ENCODE measurements at regions not wholly inside any gene's neighbourhood (a gene's known extent, or its start where the extent isn't known, plus 50 kb on each side); places are given as distances from the start of the nearest gene placed in this dataset.

DNA sequence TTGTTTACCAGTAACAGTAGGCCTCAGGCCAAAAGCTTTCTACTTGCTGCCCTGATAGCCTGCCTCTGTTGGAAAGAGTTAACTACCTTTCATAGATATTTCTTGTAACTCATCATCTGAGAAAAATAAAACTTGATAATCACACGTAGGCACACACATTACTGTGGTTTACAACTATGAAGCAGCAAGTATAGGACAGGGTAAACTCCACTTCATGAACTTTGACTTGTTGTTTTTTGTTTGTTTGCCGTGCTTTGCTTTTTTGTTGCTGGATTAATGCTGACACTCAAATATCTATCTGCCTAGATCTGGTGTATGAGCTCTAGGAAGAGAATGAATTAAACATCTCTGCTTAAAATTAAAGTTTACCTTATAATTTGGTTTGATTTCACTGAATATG, 924.7 kb upstream of the ADGRL2 start:
- no peak for TF ChIP-seq CTCF (IDR thresholded peaks at IDR 0.05)
- TF ChIP-seq POLR2AphosphoS5 (IDR thresholded peaks at IDR 0.05) = no peak
- no peak for TF ChIP-seq POLR2A (IDR thresholded peaks at IDR 0.05)
- intact Hi-C loops (cut with DNase I; ENCODE audit: low total_unique reads) = no loop called here
- Histone ChIP-seq H3K4me3 (no peak overlapping the region), H3K9me3 (no peaks in the 10 kb centered on the region), H3K27ac (no peak overlapping the region), H3K36me3 (no peaks in the 10 kb centered on the region), H3K27me3 (no peaks in the 10 kb centered on the region), H3K4me1 (no peaks in the 10 kb centered on the region)
- DNase-seq (ENCODE audit: low spot score in 2 of 2) = no peak

DNA sequence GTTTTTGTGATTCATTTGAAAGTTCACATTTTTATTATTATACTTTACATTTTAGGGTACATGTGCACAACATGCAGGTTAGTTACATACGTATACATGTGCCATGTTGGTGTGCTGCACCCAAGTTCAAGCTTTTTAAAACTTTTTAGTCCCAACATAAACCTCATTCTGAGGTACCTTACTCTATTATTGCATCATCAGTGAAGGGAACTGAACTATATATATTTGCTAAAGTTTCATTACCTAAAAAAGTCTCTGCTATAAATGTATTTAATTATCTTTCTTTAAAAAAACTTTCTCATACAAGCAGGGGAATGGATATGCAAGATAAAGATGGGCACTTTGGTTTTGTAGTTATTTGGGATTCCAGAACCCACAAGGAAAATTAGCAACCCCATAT, 931.4 kb upstream of the ADGRL2 start:
- TF ChIP-seq CTCF (IDR thresholded peaks at IDR 0.05) = no peak
- TF ChIP-seq POLR2AphosphoS5 (IDR thresholded peaks at IDR 0.05) = no peak
- TF ChIP-seq POLR2A (IDR thresholded peaks at IDR 0.05) = no peak
- DNase-seq (ENCODE audit: low spot score in 2 of 2) = no peak
- no peak overlapping the region for H3K4me3 ChIP-seq

GRCh38 chr1:80847904-80848303, 952.8 kb upstream of the ADGRL2 start:
- no peak for TF ChIP-seq POLR2AphosphoS5 (IDR thresholded peaks at IDR 0.05)
- TF ChIP-seq POLR2A (IDR thresholded peaks at IDR 0.05) = no peak
- no peak for TF ChIP-seq CTCF (IDR thresholded peaks at IDR 0.05)
- Histone ChIP-seq H3K4me1 (no peaks in the 10 kb centered on the region), H3K9me3 (no peaks in the 10 kb centered on the region), H3K27me3 (no peaks in the 10 kb centered on the region), H3K4me3 (no peak overlapping the region), H3K36me3 (no peaks in the 10 kb centered on the region), H3K27ac (no peak overlapping the region)
- no peak for DNase-seq (ENCODE audit: low spot score in 2 of 2)
- intact Hi-C loops (cut with DNase I; ENCODE audit: low total_unique reads) = no loop called here

More for the DNA sequence above, 931.4 kb upstream of the ADGRL2 start:
- H3K27ac ChIP-seq = no peak overlapping the region
- no peaks in the 10 kb centered on the region for H3K9me3 ChIP-seq
- intact Hi-C loops (cut with DNase I; ENCODE audit: low total_unique reads) = no loop called here
- H3K36me3 ChIP-seq = no peaks in the 10 kb centered on the region
- no peaks in the 10 kb centered on the region for H3K27me3 ChIP-seq
- no peaks in the 10 kb centered on the region for H3K4me1 ChIP-seq

DNA sequence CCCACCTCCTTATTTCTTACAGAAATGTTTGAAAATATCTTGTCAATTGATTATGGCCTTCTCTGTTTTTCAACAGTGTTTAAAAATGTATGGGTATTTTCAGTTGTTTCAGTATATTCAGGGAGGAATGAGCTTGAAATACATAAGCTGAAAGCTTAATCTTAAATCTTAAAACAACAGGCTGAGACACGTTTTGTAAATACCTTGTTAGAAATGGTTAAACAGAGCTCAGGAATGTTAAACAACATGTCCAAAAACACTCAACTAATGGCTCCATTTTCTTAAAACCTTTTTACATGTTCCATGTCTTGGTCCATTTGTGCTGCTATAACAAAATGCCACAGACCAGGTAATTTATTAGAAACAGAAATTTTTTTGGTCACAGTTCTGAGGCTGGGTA, 953.8 kb upstream of the ADGRL2 start:
- Histone ChIP-seq H3K27ac (no peak overlapping the region), H3K4me3 (no peak overlapping the region), H3K4me1 (no peaks in the 10 kb centered on the region), H3K27me3 (no peaks in the 10 kb centered on the region), H3K36me3 (no peaks in the 10 kb centered on the region), H3K9me3 (peaks cover 0 to under 1% of the 10 kb centered on the region in 2 donors)
- intact Hi-C loops (cut with DNase I; ENCODE audit: low total_unique reads) = no loop called here
- no peak for DNase-seq (ENCODE audit: low spot score in 2 of 2)
- TF ChIP-seq POLR2AphosphoS5 (IDR thresholded peaks at IDR 0.05) = no peak
- no peak for TF ChIP-seq POLR2A (IDR thresholded peaks at IDR 0.05)
- no peak for TF ChIP-seq CTCF (IDR thresholded peaks at IDR 0.05)

- Histone ChIP-seq H3K27me3 (no peaks in the 10 kb centered on the region), H3K36me3 (no peaks in the 10 kb centered on the region), H3K9me3 (peaks cover 0 to 4% of the 10 kb centered on the region in 2 donors), H3K4me3 (no peak overlapping the region), H3K27ac (no peak overlapping the region), H3K4me1 (no peaks in the 10 kb centered on the region)
- intact Hi-C loops (cut with DNase I; ENCODE audit: low total_unique reads) = no loop called here
- DNase-seq (ENCODE audit: low spot score in 2 of 2) = no peak
- TF ChIP-seq POLR2A (IDR thresholded peaks at IDR 0.05) (no peak), CTCF (IDR thresholded peaks at IDR 0.05) (no peak), POLR2AphosphoS5 (IDR thresholded peaks at IDR 0.05) (no peak)
These were observed 957.9 kb upstream of the ADGRL2 start for GRCh38 chr1:80842796-80843195.

All from breast epithelium (tissue), 4 donors.